H9 (cell line): ENCODE measurements at regions not wholly inside any gene's neighbourhood (a gene's known extent, or its start where the extent isn't known, plus 50 kb on each side); places are given as distances from the start of the nearest gene placed in this dataset.

Experiments used
- DNase-seq: peaks from one replicate; pipeline ENCODE4 v3.0.0-alpha.2; 2017
- H2AFZ ChIP-seq: one replicate; pipeline ENCODE4 v1.6.1; 2013; ENCODE audit warnings: mild to moderate bottlenecking, low read length, control low read depth, moderate library complexity
- H2AK5ac ChIP-seq: 2 replicates; pipeline ENCODE4 v1.6.1; 2013; ENCODE audit warnings: low read length, control low read depth, mixed read lengths; ENCODE audit not compliant: insufficient read length
- H2BK120ac ChIP-seq: one replicate; pipeline ENCODE4 v1.6.1; 2013; ENCODE audit warnings: low read depth, mild to moderate bottlenecking, low read length, control low read depth, inconsistent platforms; ENCODE audit not compliant: poor library complexity, severe bottlenecking
- H2BK12ac ChIP-seq: 2 replicates; pipeline ENCODE4 v1.6.1; 2013; ENCODE audit warnings: low read length, control low read depth, mixed read lengths, low read depth; ENCODE audit not compliant: insufficient read length
- H2BK15ac ChIP-seq: 2 replicates; pipeline ENCODE4 v1.6.1; 2013; ENCODE audit warnings: low read depth, low read length, control low read depth
- H2BK20ac ChIP-seq: one replicate; pipeline ENCODE4 v1.6.1; 2013; ENCODE audit warnings: low read depth, mild to moderate bottlenecking, low read length, control low read depth, inconsistent platforms; ENCODE audit not compliant: poor library complexity, severe bottlenecking
- H2BK5ac ChIP-seq: 2 replicates; pipeline ENCODE4 v1.6.1; 2013; ENCODE audit warnings: low read length, control low read depth, mixed read lengths; ENCODE audit not compliant: insufficient read length
- H3K14ac ChIP-seq: 2 replicates; pipeline ENCODE4 v1.6.1; 2013; ENCODE audit warnings: low read length, control low read depth; ENCODE audit not compliant: insufficient read depth
- H3K18ac ChIP-seq: 2 replicates; pipeline ENCODE4 v1.6.1; 2013; ENCODE audit warnings: low read depth, mild to moderate bottlenecking, mixed read lengths, low read length, control low read depth; ENCODE audit not compliant: insufficient read length
- H3K23ac ChIP-seq: 2 replicates; pipeline ENCODE4 v1.6.1; 2013; ENCODE audit warnings: low read length, control low read depth, mixed read lengths, low read depth; ENCODE audit not compliant: insufficient read length
- H3K23me2 ChIP-seq: 2 replicates; pipeline ENCODE4 v1.6.1; 2013; ENCODE audit warnings: low read depth, mild to moderate bottlenecking, mixed read lengths, low read length, control low read depth; ENCODE audit not compliant: insufficient read length, poor library complexity, severe bottlenecking
- H3K27ac ChIP-seq: 2 replicates; pipeline ENCODE4 v1.5.1; 2013; ENCODE audit warnings: low read length, control low read depth, mixed read lengths, low read depth; ENCODE audit not compliant: insufficient read length
- H3K27me3 ChIP-seq: 2 replicates; pipeline ENCODE4 v1.6.1; 2013; ENCODE audit warnings: low read length, control low read depth, inconsistent platforms; ENCODE audit not compliant: insufficient read depth
- H3K4ac ChIP-seq: 2 replicates; pipeline ENCODE4 v1.6.1; 2013; ENCODE audit warnings: low read depth, mild to moderate bottlenecking, control low read depth, inconsistent platforms, low read length, moderate library complexity
- H3K4me1 ChIP-seq: 2 replicates; pipeline ENCODE4 v1.6.1; 2013; ENCODE audit warnings: low read length, control low read depth, inconsistent platforms; ENCODE audit not compliant: insufficient read depth
- H3K4me2 ChIP-seq: 2 replicates; pipeline ENCODE4 v1.6.1; 2013; ENCODE audit warnings: low read length, control low read depth, mixed read lengths; ENCODE audit not compliant: insufficient read length, insufficient read depth
- H3K56ac ChIP-seq: 2 replicates; pipeline ENCODE4 v1.6.1; 2013; ENCODE audit warnings: low read depth, mild to moderate bottlenecking, mixed read lengths, low read length, control low read depth; ENCODE audit not compliant: insufficient read length
- H3K79me1 ChIP-seq: 2 replicates; pipeline ENCODE4 v1.6.1; 2013; ENCODE audit warnings: low read depth, mild to moderate bottlenecking, moderate library complexity, low read length, control low read depth, inconsistent platforms; ENCODE audit not compliant: insufficient read depth, poor library complexity, severe bottlenecking
- H3K79me2 ChIP-seq: 2 replicates; pipeline ENCODE4 v1.6.1; 2013; ENCODE audit warnings: low read length, control low read depth, inconsistent platforms; ENCODE audit not compliant: insufficient read depth
- H3K9ac ChIP-seq: 2 replicates; pipeline ENCODE4 v1.6.1; 2013; ENCODE audit warnings: low read length, control low read depth, mixed read lengths; ENCODE audit not compliant: insufficient read length; ENCODE audit errors: extremely low read depth
- H3K9me3 ChIP-seq: one replicate; pipeline ENCODE4 v1.6.1; 2013; ENCODE audit warnings: low read depth, low read length, inconsistent platforms; ENCODE audit not compliant: control insufficient read depth
- H3T11ph ChIP-seq: one replicate; pipeline ENCODE4 v1.6.1; 2013; ENCODE audit warnings: mild to moderate bottlenecking, low read length, control low read depth, inconsistent platforms
- H4K20me1 ChIP-seq: one replicate; pipeline ENCODE4 v1.6.1; 2013; ENCODE audit not compliant: control insufficient read depth, insufficient read length, insufficient read depth
- H4K5ac ChIP-seq: 2 replicates; pipeline ENCODE4 v1.6.1; 2013; ENCODE audit warnings: low read depth, mild to moderate bottlenecking, mixed read lengths, low read length, control low read depth; ENCODE audit not compliant: insufficient read length
- H4K8ac ChIP-seq: replicated peaks from 2 replicates; pipeline ENCODE4 v1.6.1; 2013; ENCODE audit warnings: low read length, control low read depth, mixed read lengths, low read depth; ENCODE audit not compliant: insufficient read length
- H4K91ac ChIP-seq: 2 replicates; pipeline ENCODE4 v1.6.1; 2013; ENCODE audit warnings: low read depth, mild to moderate bottlenecking, moderate library complexity, mixed read lengths, low read length, control low read depth; ENCODE audit not compliant: insufficient read length
- H3K27ac Mint-ChIP-seq, 3 experiments: 2 replicates in 2 of 3; 3 replicates in 1 of 3; pipeline ENCODE4 v1.8.0; 2020 to 2021; ENCODE audit warnings: mixed read lengths in 3 of 3, mild to moderate bottlenecking in 1 of 3, moderate library complexity in 1 of 3
- H3K27me3 Mint-ChIP-seq: 2 replicates; pipeline ENCODE4 v1.8.0; 2021; ENCODE audit warnings: low read depth, mild to moderate bottlenecking, moderate library complexity, mixed read lengths
- H3K36me3 Mint-ChIP-seq, 3 experiments: 2 replicates in 2 of 3; 3 replicates in 1 of 3; pipeline ENCODE4 v1.8.0; 2020 to 2021; ENCODE audit warnings: low read depth in 3 of 3, mixed read lengths in 3 of 3; ENCODE audit not compliant: insufficient read depth in 1 of 3
- H3K4me1 Mint-ChIP-seq, 2 experiments: 2 replicates each; pipeline ENCODE4 v1.8.0; 2020; ENCODE audit warnings: mixed read lengths in 2 of 2
- H3K4me3 Mint-ChIP-seq, 2 experiments: 2 replicates in 1 of 2; 3 replicates in 1 of 2; pipeline ENCODE4 v1.8.0; 2020 to 2021; ENCODE audit warnings: mild to moderate bottlenecking in 2 of 2, mixed read lengths in 2 of 2, moderate library complexity in 1 of 2
- H3K9me3 Mint-ChIP-seq, 2 experiments: 2 replicates in 1 of 2; 3 replicates in 1 of 2; pipeline ENCODE4 v1.8.0; 2020; ENCODE audit warnings: mild to moderate bottlenecking in 2 of 2, mixed read lengths in 2 of 2, moderate library complexity in 1 of 2
- CTCF ChIP-seq: fragments of 200-600 bp; sonication (generic); conservative IDR thresholded peaks from 3 replicates; pipeline ENCODE4 v1.8.0; 2021; ENCODE audit warnings: antibody characterized with exemption, mild to moderate bottlenecking
- WGBS: extraction: QIAGEN DNeasy Blood & Tissue Kit; methylation state at CpG from one replicate; pipeline ENCODE4 v1.1.7; 2013; ENCODE audit warnings: missing lambda C conversion rate, low lambda C conversion rate, mixed read lengths; ENCODE audit not compliant: insufficient read length; ENCODE audit errors: extremely low coverage; 5-methylcytosine and 5-hydroxymethylcytosine counted together

DNA sequence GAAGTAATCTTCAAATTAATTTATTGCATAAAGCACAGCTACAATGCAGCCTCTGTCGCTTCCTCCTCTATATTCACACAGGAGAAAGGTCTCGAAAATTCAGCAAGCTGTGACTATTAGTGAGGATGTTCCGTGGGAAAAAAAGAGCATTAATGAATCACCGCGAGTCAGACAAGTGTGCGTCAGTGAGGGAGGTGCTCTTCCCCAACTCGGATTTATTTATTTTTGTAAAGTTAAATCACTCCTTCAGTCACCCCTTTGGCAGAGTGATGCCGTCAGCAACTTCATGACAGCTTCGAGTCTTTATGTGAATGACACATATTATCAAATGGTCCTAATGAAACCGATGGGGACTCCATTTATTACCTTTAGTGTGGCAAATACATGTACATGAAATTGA is 648.9 kb upstream of the SALL3 start:
- no CpG with 5 or more reads among the region's 10 CpGs for WGBS
- Histone ChIP-seq H3K18ac (no peak overlapping the region), H3K9me3 (no peaks in the 10 kb centered on the region), H2AFZ (no peak overlapping the region), H3K23me2 (no peaks in the 10 kb centered on the region), H2BK120ac (no peak overlapping the region), H3K56ac (no peak overlapping the region), H4K91ac (no peak overlapping the region), H3K27me3 (no peaks in the 10 kb centered on the region), H3K79me1 (no peaks in the 10 kb centered on the region), H4K20me1 (no peaks in the 10 kb centered on the region), H4K5ac (no peak overlapping the region), H3K4me2 (no peak overlapping the region), H3T11ph (no peak overlapping the region), H3K23ac (no peak overlapping the region), H4K8ac (no peak overlapping the region), H2BK12ac (no peak overlapping the region), H2BK5ac (no peak overlapping the region), H2BK20ac (no peak overlapping the region), H3K9ac (no peak overlapping the region), H2AK5ac (no peak overlapping the region), H2BK15ac (no peak overlapping the region), H3K79me2 (no peaks in the 10 kb centered on the region), H3K14ac (no peak overlapping the region), H3K4me1 (no peaks in the 10 kb centered on the region), H3K4ac (no peak overlapping the region), H3K27ac (no peak overlapping the region)
- no peak overlapping the region for H3K4me3 Mint-ChIP-seq
- H3K27me3 Mint-ChIP-seq: no peaks in the 10 kb centered on the region
- H3K4me1 Mint-ChIP-seq: no peaks in the 10 kb centered on the region; a peak in 1 of 4 replicates
- no peak for TF ChIP-seq CTCF
- no peak overlapping the region; a peak in 1 of 7 replicates for H3K27ac Mint-ChIP-seq
- no peaks in the 10 kb centered on the region for H3K36me3 Mint-ChIP-seq
- no peak for DNase-seq
- H3K9me3 Mint-ChIP-seq: no peaks in the 10 kb centered on the region
